ENCODE measurements at regions not wholly inside any gene's neighbourhood (a gene's known extent, or its start where the extent isn't known, plus 50 kb on each side); places are given as distances from the start of the nearest gene placed in this dataset.
A peak's percentile ranks its signal among the peaks of the same experiment; 100 is the strongest.

DNA sequence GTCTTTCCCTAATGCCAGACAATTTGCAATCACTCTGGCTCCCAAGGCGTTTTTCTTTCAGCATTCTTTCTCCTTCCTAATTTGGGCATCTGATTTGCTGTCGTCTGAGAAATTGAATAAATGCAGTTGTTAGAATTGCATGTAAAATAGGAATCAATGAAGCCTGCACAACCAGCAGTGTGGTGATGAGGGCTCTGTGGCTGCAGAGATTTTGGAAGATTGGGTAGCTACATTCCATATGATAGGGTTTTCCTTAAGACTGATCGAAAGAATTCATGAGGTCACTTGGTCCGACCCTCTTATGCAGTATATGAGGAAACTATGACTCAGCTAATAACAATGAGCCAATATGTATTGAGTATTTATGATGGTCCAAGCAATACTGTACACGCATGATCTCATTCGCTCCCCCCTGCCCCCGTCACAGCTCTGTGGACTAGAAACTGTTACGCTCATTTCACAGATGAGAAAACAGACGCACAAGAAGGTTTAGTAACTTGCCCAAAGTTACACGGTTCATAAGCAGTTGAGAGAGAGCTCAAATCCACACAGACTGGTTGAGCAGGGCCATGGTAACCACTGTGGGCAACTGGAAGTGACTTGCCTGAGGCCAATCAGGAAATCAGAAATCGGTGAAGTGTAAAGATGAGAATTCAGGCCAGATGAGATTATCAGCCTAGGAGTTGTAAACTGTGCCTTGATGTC is 527.2 kb downstream of the GATA3 start:
- Histone ChIP-seq H3K9ac (ENCODE audit: low read length in 5 of 5) (no peak overlapping the region), H3K27ac (ENCODE audit: low read depth, low read length) (no peak overlapping the region), H3K27me3 (ENCODE audit: control insufficient read depth in 5 of 5, insufficient read depth in 4 of 5, low read length in 5 of 5) (peaks cover 0 to 2% (median 0%) of the 10 kb centered on the region in 5 donors), H3K4me3 (ENCODE audit: low read depth in 1 of 5, low read length in 5 of 5) (no peak overlapping the region), H3K36me3 (ENCODE audit: control insufficient read depth in 5 of 5, insufficient read depth in 5 of 5, low read length in 5 of 5) (no peaks in the 10 kb centered on the region), H3K9me3 (ENCODE audit: control insufficient read depth in 5 of 5, low read length in 5 of 5) (no peaks in the 10 kb centered on the region), H3K4me1 (ENCODE audit: control insufficient read depth in 5 of 5, insufficient read depth in 5 of 5, low read length in 5 of 5) (no peaks in the 10 kb centered on the region)

DNA sequence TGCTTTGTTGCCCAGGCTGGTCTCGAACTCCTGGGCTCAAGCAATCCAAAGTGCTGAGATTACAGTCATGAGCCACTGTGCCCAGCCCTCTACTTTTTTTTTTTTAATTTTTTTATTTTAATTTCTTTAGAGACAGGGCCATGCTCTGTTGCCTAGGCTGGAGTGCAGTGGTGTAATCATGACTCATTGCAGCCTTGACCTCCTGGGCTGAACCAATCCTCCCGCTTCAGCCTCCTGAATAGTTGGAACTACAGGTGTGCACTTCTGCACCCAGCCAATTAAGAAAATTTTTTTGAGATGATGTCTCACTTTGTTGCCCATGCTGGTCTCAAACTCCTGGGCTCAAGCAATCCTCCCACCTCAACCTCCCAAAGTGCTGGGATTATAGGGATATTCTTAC is 528.6 kb downstream of the GATA3 start:
- H3K27me3 ChIP-seq (ENCODE audit: control insufficient read depth in 5 of 5, insufficient read depth in 4 of 5, low read length in 5 of 5): peaks cover 0 to 2% (median 0%) of the 10 kb centered on the region in 5 donors

GRCh38 chr10:8584666-8585065 is 530.2 kb downstream of the GATA3 start:
- peaks cover 0 to 2% (median 0%) of the 10 kb centered on the region in 5 donors for H3K27me3 ChIP-seq (ENCODE audit: control insufficient read depth in 5 of 5, insufficient read depth in 4 of 5, low read length in 5 of 5)
- H3K9ac ChIP-seq (ENCODE audit: low read length in 5 of 5): no peak overlapping the region
- H3K4me1 ChIP-seq (ENCODE audit: control insufficient read depth in 5 of 5, insufficient read depth in 5 of 5, low read length in 5 of 5): no peaks in the 10 kb centered on the region
- no peak overlapping the region for H3K4me3 ChIP-seq (ENCODE audit: low read depth in 1 of 5, low read length in 5 of 5)
- H3K36me3 ChIP-seq (ENCODE audit: control insufficient read depth in 5 of 5, insufficient read depth in 5 of 5, low read length in 5 of 5): no peaks in the 10 kb centered on the region
- no peaks in the 10 kb centered on the region for H3K9me3 ChIP-seq (ENCODE audit: control insufficient read depth in 5 of 5, low read length in 5 of 5)
- no peak overlapping the region for H3K27ac ChIP-seq (ENCODE audit: low read depth, low read length)

More for the DNA sequence above, 528.6 kb downstream of the GATA3 start:
- no peaks in the 10 kb centered on the region for H3K36me3 ChIP-seq (ENCODE audit: control insufficient read depth in 5 of 5, insufficient read depth in 5 of 5, low read length in 5 of 5)
- H3K4me1 ChIP-seq (ENCODE audit: control insufficient read depth in 5 of 5, insufficient read depth in 5 of 5, low read length in 5 of 5): no peaks in the 10 kb centered on the region
- H3K9me3 ChIP-seq (ENCODE audit: control insufficient read depth in 5 of 5, low read length in 5 of 5): no peaks in the 10 kb centered on the region
- no peak overlapping the region for H3K4me3 ChIP-seq (ENCODE audit: low read depth in 1 of 5, low read length in 5 of 5)
- H3K9ac ChIP-seq (ENCODE audit: low read length in 5 of 5): no peak overlapping the region
- no peak overlapping the region for H3K27ac ChIP-seq (ENCODE audit: low read depth, low read length)

DNA sequence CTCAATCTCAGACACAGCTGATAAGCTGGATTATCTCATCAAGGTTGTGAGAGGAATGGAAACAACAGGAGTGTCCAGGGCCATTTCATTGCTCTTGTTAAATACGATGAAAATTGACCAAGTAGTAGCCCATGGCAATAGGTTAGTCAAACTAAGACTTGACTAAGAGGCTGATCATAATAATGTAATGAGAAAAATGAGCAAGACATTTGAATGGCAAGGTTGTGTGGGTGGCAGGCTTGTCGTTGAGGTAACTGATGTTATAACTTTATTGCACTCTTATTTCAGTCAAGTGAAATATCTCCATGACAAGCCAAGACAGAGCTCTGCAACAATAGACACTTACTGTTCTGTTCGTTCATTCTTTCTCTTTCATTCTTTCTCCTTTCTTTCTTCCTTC is 532.0 kb downstream of the GATA3 start:
- H3K4me3 ChIP-seq (ENCODE audit: low read depth in 1 of 5, low read length in 5 of 5): no peak overlapping the region
- H3K4me1 ChIP-seq (ENCODE audit: control insufficient read depth in 5 of 5, insufficient read depth in 5 of 5, low read length in 5 of 5): no peaks in the 10 kb centered on the region
- no peaks in the 10 kb centered on the region for H3K36me3 ChIP-seq (ENCODE audit: control insufficient read depth in 5 of 5, insufficient read depth in 5 of 5, low read length in 5 of 5)
- H3K27me3 ChIP-seq (ENCODE audit: control insufficient read depth in 5 of 5, insufficient read depth in 4 of 5, low read length in 5 of 5): peaks cover 0 to 2% (median 0%) of the 10 kb centered on the region in 5 donors
- H3K9ac ChIP-seq (ENCODE audit: low read length in 5 of 5): no peak overlapping the region
- H3K27ac ChIP-seq (ENCODE audit: low read depth, low read length): no peak overlapping the region
- no peaks in the 10 kb centered on the region for H3K9me3 ChIP-seq (ENCODE audit: control insufficient read depth in 5 of 5, low read length in 5 of 5)

DNA sequence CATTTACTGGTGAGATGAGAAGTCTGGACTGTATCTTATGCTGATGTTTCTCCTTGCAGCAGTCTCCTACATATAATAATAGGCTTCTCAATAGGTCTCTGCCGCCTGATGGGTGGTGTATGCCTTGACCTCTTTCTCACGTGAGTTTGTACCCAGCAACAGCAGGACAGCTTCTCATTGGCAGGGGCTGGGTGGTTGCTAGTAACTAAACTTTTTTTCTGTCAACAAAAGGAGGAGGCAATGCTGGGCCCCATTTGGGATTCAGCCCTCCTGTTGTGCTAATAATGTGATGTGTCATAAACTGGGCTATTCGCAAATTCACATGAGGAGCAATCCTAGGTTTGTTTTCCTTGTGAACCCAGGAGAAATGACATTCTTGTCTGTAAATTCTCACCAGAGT is 533.6 kb downstream of the GATA3 start:
- no peak overlapping the region for H3K27ac ChIP-seq (ENCODE audit: low read depth, low read length)
- peaks cover 0 to 2% (median 0%) of the 10 kb centered on the region in 5 donors for H3K27me3 ChIP-seq (ENCODE audit: control insufficient read depth in 5 of 5, insufficient read depth in 4 of 5, low read length in 5 of 5)
- no peaks in the 10 kb centered on the region for H3K36me3 ChIP-seq (ENCODE audit: control insufficient read depth in 5 of 5, insufficient read depth in 5 of 5, low read length in 5 of 5)
- no peaks in the 10 kb centered on the region for H3K4me1 ChIP-seq (ENCODE audit: control insufficient read depth in 5 of 5, insufficient read depth in 5 of 5, low read length in 5 of 5)
- H3K9me3 ChIP-seq (ENCODE audit: control insufficient read depth in 5 of 5, low read length in 5 of 5): no peaks in the 10 kb centered on the region
- H3K4me3 ChIP-seq (ENCODE audit: low read depth in 1 of 5, low read length in 5 of 5): no peak overlapping the region
- H3K9ac ChIP-seq (ENCODE audit: low read length in 5 of 5): peak overlapping the region in 1 of 5 donors; percentile 49

DNA sequence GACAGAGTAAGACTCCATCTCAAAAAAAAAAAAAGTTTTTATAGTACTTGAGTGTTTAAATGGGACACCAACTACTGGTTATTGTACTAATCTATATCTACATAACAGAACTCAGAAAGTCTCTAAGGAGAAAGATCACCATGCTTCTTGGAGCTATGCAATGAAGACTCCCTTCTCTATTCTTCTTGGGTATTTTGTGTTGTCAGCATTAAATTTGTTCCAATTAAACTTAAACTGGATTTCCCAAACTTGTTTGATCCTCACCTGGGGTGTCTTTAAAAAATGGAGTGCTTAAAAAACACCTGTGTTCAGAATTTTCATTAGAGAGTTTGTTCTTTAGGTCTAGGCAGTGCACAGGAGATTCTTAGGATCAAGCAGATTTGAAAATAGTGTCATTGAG is 536.0 kb downstream of the GATA3 start:
- no peaks in the 10 kb centered on the region for H3K9me3 ChIP-seq (ENCODE audit: control insufficient read depth in 5 of 5, low read length in 5 of 5)
- peaks cover 0 to 2% (median 0%) of the 10 kb centered on the region in 5 donors for H3K27me3 ChIP-seq (ENCODE audit: control insufficient read depth in 5 of 5, insufficient read depth in 4 of 5, low read length in 5 of 5)
- H3K9ac ChIP-seq (ENCODE audit: low read length in 5 of 5): no peak overlapping the region
- no peak overlapping the region for H3K4me3 ChIP-seq (ENCODE audit: low read depth in 1 of 5, low read length in 5 of 5)
- H3K27ac ChIP-seq (ENCODE audit: low read depth, low read length): no peak overlapping the region
- no peaks in the 10 kb centered on the region for H3K36me3 ChIP-seq (ENCODE audit: control insufficient read depth in 5 of 5, insufficient read depth in 5 of 5, low read length in 5 of 5)
- no peaks in the 10 kb centered on the region for H3K4me1 ChIP-seq (ENCODE audit: control insufficient read depth in 5 of 5, insufficient read depth in 5 of 5, low read length in 5 of 5)

- no peak overlapping the region for H3K9ac ChIP-seq (ENCODE audit: low read length in 5 of 5)
- no peaks in the 10 kb centered on the region for H3K4me1 ChIP-seq (ENCODE audit: control insufficient read depth in 5 of 5, insufficient read depth in 5 of 5, low read length in 5 of 5)
- H3K9me3 ChIP-seq (ENCODE audit: control insufficient read depth in 5 of 5, low read length in 5 of 5): no peaks in the 10 kb centered on the region
- no peak overlapping the region for H3K27ac ChIP-seq (ENCODE audit: low read depth, low read length)
- no peaks in the 10 kb centered on the region for H3K36me3 ChIP-seq (ENCODE audit: control insufficient read depth in 5 of 5, insufficient read depth in 5 of 5, low read length in 5 of 5)
- H3K4me3 ChIP-seq (ENCODE audit: low read depth in 1 of 5, low read length in 5 of 5): no peak overlapping the region
- H3K27me3 ChIP-seq (ENCODE audit: control insufficient read depth in 5 of 5, insufficient read depth in 4 of 5, low read length in 5 of 5): no peaks in the 10 kb centered on the region
These were observed 537.2 kb downstream of the GATA3 start for GRCh38 chr10:8591640-8592039.

GRCh38 chr10:8594176-8594575 is 539.7 kb downstream of the GATA3 start:
- H3K9ac ChIP-seq (ENCODE audit: low read length in 5 of 5): no peak overlapping the region
- H3K4me1 ChIP-seq (ENCODE audit: control insufficient read depth in 5 of 5, insufficient read depth in 5 of 5, low read length in 5 of 5): no peaks in the 10 kb centered on the region
- H3K9me3 ChIP-seq (ENCODE audit: control insufficient read depth in 5 of 5, low read length in 5 of 5): no peaks in the 10 kb centered on the region
- no peak overlapping the region for H3K27ac ChIP-seq (ENCODE audit: low read depth, low read length)
- H3K27me3 ChIP-seq (ENCODE audit: control insufficient read depth in 5 of 5, insufficient read depth in 4 of 5, low read length in 5 of 5): no peaks in the 10 kb centered on the region
- no peak overlapping the region for H3K4me3 ChIP-seq (ENCODE audit: low read depth in 1 of 5, low read length in 5 of 5)
- H3K36me3 ChIP-seq (ENCODE audit: control insufficient read depth in 5 of 5, insufficient read depth in 5 of 5, low read length in 5 of 5): no peaks in the 10 kb centered on the region

GRCh38 chr10:8594711-8595110 is 540.2 kb downstream of the GATA3 start:
- Histone ChIP-seq H3K4me1 (ENCODE audit: control insufficient read depth in 5 of 5, insufficient read depth in 5 of 5, low read length in 5 of 5) (no peaks in the 10 kb centered on the region), H3K27ac (ENCODE audit: low read depth, low read length) (no peak overlapping the region), H3K4me3 (ENCODE audit: low read depth in 1 of 5, low read length in 5 of 5) (no peak overlapping the region), H3K27me3 (ENCODE audit: control insufficient read depth in 5 of 5, insufficient read depth in 4 of 5, low read length in 5 of 5) (no peaks in the 10 kb centered on the region), H3K9me3 (ENCODE audit: control insufficient read depth in 5 of 5, low read length in 5 of 5) (no peaks in the 10 kb centered on the region), H3K9ac (ENCODE audit: low read length in 5 of 5) (no peak overlapping the region), H3K36me3 (ENCODE audit: control insufficient read depth in 5 of 5, insufficient read depth in 5 of 5, low read length in 5 of 5) (no peaks in the 10 kb centered on the region)

GRCh38 chr10:8595140-8595539 is 540.7 kb downstream of the GATA3 start:
- Histone ChIP-seq H3K9ac (ENCODE audit: low read length in 5 of 5) (no peak overlapping the region), H3K27ac (ENCODE audit: low read depth, low read length) (no peak overlapping the region), H3K27me3 (ENCODE audit: control insufficient read depth in 5 of 5, insufficient read depth in 4 of 5, low read length in 5 of 5) (no peaks in the 10 kb centered on the region), H3K4me1 (ENCODE audit: control insufficient read depth in 5 of 5, insufficient read depth in 5 of 5, low read length in 5 of 5) (no peaks in the 10 kb centered on the region), H3K4me3 (ENCODE audit: low read depth in 1 of 5, low read length in 5 of 5) (no peak overlapping the region), H3K9me3 (ENCODE audit: control insufficient read depth in 5 of 5, low read length in 5 of 5) (no peaks in the 10 kb centered on the region), H3K36me3 (ENCODE audit: control insufficient read depth in 5 of 5, insufficient read depth in 5 of 5, low read length in 5 of 5) (no peaks in the 10 kb centered on the region)
